Endometrial microvascular endothelial cells (primary cell): ENCODE measurements at regions not wholly inside any gene's neighbourhood (a gene's known extent, or its start where the extent isn't known, plus 50 kb on each side); places are given as distances from the start of the nearest gene placed in this dataset.

Experiments used
- in situ Hi-C: cut with HindIII; loops from 2 replicates; pipeline ENCODE4 v1.10.0; 2017; ENCODE audit warnings: low sequenced_read_pairs, low pct_unique_long_range_greater_than_20kb; ENCODE audit errors: inconsistent ontology term

DNA sequence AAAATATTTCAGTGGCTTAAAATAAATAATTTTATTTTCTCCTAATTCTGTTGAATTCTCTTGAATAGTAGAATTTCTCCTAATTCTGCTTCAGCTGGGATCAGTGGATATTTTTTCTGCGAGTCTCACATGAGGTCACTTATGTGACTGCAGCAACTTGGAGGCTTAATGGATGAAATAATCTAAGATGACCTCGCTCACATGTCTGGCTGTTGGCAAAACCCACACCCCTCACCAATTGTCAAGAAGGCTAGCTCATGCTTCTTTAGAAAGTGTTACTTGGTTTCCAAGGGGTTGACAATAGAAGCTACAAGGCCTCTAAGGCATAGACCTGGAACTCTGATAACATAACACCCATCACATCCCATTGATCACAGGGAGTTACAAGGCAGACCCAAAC is 156.9 kb upstream of the DPYD start:
- in situ Hi-C loops: no loop called here

DNA sequence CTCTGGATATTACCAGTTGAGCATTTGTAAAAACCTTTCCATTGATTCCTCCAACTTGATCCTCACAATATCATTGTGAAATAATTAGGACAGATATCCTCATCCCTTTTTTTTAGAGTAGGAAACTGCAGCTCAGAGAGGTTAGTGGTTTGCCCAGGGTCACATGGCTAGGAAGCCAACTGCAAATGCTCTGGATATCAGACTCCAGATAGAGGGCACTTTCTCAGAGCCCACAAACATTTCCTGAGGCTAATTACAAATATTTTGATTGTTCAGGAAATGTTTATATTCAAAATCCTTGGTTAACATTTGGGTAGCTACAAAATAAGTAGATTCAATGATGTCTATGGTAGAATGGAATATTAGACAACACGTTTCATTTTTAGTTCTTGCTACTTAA is 154.8 kb upstream of the DPYD start:
- in situ Hi-C loops: no loop called here

DNA sequence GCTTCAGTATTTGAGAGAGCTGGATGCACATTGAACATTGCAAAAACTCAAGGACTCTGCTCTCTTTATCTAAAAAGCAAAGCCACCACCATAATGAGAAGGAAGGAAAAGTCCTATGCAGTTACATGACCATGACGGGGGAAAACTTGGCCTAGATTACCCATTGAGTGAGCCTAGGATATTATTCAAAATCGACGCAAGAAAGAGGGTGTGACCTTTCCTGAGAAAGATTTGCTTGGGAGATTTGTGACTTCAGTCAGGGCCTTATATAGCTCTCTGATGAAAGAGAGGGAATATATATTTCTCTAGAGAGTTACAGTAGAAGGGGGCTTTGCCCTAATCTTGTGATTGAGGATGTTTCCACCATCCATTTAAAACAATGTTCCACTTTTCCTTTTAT is 153.0 kb upstream of the DPYD start:
- in situ Hi-C loops: no loop called here

DNA sequence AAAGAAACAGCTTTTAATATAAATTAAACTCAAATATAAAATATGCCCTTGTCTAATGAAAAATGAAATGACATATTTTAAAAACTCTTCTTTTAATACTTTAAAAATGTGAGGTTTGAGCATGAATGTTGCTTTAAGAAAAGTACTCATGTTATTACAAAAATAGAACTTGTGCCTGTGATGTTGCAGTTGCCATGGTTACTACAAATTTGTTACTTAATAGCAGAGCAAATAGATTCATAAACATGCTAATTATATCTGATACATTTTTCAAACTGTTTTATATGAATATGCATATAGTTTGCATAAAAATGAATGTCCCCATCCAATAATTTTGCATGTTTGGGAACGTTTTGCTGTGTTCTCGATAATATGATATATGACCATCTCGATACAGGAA is 152.3 kb upstream of the DPYD start:
- in situ Hi-C loops: no loop called here

DNA sequence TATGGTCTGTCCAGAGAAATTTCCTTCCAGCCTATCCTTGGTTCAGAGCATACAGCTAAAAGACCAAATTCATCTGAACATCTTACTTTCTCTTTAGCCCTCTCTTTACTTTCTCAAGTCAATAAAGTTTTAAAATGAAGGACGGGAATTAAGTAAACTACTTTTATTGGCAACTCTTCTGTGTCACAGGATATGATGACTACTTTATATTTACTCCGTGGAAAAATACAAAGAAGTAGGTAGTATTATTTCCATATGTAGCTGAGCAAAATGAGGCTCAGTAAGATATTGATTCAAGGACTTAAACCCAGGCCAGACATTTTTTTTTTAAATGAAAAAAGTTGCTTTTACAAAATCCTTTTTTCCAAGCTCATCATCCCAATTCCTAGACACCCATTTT is 151.2 kb upstream of the DPYD start:
- in situ Hi-C loops: no loop called here

DNA sequence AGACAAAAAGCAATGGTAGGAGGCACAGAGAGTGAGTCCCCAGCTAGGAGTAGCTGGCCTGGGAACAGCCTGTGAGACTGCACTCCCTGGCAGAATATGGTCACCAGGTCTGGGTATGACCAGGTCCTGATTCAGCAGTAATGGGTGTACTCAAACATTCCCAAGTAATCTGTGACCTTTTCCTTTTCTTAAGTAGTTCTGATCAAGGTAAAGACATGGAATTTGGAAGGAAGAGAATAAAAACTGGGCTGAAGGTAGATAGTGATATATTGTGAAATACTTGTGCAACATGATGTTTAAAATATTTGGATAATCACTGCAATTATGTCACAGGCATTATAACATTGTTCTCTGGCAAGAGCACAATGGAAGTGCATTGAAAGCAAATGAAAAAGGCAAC is 147.2 kb upstream of the DPYD start:
- in situ Hi-C loops: no loop called here

DNA sequence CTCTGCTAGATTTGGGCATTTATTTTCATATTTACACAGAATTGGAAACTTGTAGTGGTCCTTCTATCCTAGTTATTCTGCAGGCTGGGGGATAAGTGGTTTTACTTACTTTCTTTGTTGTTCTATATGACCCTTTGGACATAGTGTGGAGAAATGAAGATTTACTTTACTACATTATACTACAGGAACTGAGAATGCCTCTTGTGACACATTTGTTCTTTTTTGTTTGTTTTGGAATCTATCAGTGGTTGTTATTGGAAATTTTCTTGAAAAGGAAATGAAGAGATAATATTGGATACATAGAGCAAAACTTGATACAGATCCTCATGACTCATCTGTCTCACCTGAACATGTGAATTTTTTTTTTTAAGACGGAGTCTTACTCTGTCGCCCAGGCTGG is 146.1 kb upstream of the DPYD start:
- in situ Hi-C loops: no loop called here

DNA sequence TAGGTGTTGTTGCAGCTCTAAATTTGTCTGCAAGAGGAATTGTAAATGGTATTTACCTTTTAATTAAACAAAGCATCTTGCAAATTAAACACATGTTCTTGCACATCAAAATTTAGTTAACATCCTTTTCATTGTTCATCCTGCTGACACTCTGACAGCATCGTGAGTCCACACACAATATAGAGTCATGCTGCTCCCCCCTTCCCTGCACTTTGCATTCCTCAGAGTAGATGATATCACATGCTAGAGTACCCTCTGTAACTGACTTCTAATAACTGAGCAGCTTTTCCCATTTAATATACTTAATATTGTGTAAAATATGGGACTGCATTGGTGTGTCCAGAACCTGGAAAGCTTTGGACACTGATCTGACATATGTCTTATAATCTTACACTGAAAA is 138.8 kb upstream of the DPYD start:
- in situ Hi-C loops: loop anchor here (10.0 kb wide), 1 partner anchor 405 kb away; no protein-coding TSS in a partner anchor

DNA sequence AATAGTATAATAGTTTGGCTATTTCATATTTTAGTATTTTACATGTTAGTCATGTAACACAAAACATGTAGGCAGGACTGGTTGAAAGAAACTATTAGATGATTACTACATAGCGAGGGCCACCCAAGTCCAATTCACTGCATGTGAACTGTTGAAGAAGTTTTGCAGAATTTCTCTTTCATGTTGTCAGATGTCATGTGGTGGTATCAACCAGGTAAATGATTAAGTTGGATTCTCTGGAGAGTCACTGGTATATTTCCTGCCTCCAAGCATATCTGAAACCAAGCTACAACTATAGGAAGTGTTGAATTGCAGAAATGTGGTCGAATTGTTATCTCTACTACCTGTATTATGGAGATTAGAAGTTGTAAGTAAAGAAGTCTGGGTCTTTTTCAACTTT is 137.8 kb upstream of the DPYD start:
- in situ Hi-C loops: loop anchor here (10.0 kb wide), 1 partner anchor 406 kb away; no protein-coding TSS in a partner anchor

DNA sequence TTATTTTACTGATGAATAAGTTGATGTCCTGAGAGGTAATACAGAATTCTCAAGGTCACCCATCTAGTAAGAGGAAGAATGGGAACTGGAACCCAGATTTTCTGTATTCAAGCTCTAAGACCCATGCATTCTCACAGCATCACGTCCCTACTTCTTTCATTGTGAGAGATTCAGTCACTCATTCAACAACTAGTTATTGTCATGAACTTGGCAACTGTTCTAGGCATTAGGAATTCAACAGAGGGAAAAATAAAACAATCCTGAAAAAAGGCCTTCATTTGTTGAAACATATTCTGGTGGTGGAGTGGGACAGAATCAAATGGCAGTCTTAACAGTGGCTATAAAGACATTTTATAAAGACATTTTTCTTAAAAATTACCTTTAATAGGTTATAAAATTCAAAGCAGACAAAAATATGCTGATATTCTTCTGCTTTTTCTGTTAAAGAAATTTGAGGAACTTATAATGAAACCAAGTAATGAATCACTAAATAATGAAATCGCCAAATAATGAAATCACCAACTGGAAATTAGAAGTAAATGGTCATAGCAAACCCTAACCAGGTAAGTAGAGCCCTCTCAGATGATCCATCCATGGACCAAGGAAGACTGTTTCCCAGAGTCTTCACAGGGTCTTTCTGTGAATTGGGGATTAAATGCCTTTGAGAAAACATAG is 136.5 kb upstream of the DPYD start:
- in situ Hi-C loops: loop anchor here (10.0 kb wide), 1 partner anchor 407 kb away; no protein-coding TSS in a partner anchor

DNA sequence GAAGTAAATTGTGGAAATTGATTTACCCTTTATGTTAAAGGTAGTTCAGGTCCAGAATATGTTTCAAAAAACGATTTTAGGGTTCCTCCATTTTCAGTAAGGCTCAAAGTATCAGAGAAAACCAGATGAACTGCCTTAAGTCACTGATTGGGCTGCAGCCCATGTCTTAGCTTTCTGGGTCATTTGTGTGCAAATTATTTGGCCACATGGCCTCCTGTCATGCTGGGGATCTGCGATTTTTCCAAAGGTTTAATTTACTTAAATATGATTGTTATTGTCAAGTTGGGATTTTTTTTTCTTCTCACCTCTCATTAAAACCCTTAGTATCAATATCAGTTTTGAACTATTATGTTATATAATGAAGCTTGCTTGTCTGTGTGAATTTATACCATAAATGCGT is 135.9 kb upstream of the DPYD start:
- in situ Hi-C loops: loop anchor here (10.0 kb wide), 1 partner anchor 408 kb away; no protein-coding TSS in a partner anchor

DNA sequence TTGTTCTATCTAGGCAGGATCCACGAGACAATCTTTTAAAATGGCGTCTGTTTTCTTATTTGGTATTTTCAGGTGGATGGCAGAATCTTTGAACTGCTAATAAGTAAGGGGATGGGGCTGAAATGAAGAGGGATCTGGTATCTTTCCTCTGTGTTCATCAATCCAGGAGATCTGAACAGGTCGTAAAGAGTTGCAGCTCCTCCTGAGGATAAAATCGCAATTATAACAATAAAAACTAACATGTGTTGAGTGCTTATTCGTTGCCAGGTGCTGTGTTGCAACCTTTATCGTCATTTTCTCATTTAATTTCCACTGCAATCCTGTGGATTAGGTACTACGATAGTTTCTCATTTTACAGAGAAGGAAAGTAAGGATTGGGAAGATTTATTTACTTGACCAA is 134.6 kb upstream of the DPYD start:
- in situ Hi-C loops: loop anchor here (10.0 kb wide), 1 partner anchor 409 kb away; no protein-coding TSS in a partner anchor

DNA sequence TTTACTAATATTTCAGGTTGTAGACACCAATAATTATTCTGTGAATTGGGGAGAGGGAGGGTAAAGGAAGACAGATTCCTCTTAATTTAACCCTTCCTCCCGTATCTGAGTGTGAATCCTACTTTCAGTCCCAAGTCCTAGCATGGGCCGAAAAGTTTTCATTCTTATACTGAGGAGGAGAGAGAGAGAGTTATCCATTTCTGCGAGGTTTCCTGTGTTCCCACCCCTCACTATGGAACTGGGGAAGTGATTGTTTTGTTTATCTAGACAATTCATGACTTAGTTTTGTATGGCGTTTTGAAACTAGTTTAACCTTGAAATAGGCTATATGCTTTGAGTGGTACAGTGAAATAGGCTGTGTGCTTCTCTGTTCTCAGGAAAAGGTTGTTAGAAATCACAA is 134.0 kb upstream of the DPYD start:
- in situ Hi-C loops: loop anchor here (10.0 kb wide), 1 partner anchor 410 kb away; no protein-coding TSS in a partner anchor

DNA sequence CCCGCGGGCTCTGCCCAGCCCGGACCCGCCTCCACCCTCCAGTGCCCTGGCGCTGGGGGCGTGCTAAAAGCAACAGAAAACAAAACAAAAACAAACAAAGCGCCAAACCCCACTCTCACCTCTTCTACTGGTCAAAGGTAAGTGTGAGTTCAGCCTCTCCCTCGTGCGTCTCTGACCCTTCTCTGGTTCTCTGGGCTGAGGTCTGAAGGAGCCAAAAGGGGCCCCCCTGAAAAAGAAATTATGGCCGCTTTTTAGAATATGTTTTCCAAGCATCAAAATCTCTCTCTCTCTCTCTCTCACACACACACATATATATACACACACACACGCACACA is 133.5 kb upstream of the DPYD start:
- in situ Hi-C loops: loop anchor here (10.0 kb wide), 1 partner anchor 410 kb away; no protein-coding TSS in a partner anchor

DNA sequence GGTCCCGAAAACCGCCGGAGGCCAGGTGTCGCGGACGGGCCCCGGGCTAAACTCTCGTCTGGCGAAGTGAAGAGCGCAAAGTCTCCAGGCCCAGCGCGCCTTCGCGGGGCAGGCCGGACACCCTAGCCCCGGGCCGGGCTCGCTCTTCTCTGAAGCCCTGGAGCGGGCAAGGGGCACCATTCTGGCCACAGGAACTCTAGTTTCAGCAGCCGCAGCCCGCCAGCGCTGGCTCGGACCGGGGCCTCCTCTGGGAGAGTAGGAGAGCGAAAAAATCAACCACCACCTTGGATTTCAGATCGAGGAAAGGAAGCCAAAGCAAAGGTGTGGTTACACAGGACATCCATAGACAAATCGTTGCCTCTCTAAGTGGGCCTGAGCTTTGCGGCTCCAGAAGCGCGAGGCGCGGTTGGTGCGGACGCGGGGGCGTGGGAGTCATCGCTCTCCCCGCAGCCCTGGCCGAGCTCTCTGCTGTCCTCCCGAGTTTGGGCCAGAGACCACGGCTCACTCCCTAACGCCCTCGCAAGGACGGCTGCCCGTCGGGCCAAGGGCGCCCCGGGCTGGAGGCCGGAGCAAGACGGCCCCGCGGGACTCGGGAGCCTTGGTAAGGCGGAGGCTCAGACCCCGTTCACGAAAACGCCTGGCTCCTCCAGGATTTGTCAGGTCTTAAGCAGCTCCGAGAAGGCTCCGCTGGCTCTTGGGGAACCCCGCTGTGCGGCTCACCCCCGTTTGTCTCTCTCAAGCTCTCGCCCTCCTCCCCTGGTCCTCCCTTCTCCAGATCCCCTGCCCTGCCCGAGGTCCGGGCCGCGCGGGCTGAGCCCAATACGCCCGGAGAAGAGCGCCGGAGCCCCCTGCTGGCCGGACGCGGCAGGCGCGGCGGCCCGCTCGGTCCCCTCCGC is 132.9 kb upstream of the DPYD start:
- in situ Hi-C loops: loop anchor here (10.0 kb wide), 1 partner anchor 411 kb away; no protein-coding TSS in a partner anchor

DNA sequence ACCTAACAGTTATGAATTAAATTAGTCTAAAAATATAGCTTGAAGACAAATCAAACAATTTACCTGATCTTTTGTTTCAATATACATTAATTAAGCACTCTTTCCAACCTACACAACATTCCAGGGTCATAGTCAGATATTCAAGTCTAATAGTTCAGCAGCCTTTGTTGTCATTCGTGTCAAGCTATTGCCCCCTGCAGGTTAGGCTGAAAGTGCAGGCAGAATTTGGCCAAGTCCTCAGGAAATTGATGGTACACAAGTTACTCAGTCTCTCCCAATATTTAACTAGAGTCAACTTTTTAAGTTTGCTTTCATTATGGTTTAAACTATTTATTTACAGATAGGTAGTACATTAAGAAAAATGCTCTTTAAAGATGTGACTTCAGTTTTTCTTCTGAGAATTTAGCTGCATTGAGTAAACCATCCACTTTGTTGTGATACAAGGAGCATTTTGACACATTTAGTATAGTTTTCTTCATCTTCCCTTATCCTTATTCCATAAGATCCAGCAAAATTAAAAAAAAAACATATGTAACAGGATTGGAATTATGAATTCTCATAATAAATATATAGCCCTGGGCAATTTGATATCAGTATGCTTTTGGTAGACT is 130.3 kb upstream of the DPYD start:
- in situ Hi-C loops: loop anchor here (10.0 kb wide), 1 partner anchor 414 kb away; no protein-coding TSS in a partner anchor

DNA sequence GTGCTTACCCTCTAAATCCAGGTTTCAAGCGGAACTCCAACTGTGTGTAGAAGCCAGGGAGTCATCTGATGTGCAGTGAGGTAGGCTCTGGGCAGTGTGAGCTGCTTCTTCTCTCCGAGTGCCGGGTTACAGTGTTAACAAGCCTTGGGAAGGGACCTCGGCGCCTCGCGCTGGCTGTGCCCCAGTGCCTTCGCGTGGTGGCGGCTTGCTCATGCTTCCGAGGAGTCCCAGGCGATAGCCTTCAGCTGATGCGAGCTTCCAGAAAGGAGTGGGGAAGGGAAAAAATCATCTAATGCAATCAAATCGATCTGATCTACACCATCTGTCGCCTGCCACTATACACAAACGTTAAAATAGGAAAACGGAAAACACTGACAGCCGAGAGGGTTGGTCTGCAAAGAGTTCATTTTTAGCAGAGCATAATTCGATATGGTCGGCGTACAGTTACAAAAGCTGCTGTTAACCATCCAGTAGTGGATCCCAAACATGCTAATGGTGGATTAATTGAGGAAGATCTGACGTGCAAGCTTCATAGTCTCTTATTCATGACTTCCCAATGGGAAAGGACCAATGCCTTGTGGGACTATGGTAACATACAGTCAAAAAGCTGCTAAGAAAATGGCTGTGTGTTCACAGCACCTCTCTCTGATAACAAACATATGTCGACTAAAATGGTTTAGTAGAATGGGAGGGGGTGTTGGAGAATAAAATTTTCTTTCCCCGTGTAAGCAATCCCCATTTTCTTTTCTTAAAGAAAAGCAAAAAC is 128.7 kb upstream of the DPYD start:
- in situ Hi-C loops: loop anchor here (10.0 kb wide), 1 partner anchor 415 kb away; no protein-coding TSS in a partner anchor

DNA sequence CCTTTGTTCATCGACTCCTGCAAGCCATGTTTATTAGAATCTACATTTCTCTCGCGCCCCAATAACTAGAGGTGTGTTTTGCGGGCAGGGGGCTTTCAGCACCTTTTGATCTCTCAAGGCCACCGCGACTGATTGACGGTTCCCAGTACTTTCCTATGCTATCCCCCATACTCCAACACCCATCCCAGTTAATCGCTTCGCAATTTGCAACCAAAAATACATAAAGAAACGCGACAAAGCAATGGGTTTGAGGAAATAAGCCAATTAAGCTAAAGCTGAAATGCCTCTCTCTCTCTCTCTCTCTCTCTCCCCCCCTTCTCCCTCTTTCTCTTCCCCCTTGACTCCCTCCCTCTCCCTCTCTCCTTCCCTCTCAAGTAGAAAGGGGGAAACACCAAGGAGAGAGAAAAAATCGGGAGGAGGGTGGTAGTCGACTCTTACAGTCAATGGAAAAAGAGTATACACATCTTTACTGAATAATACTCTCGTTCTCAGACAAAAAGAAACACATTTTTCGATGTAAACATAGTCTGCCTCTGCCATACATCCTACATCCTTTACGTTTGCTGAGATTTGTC is 128.0 kb upstream of the DPYD start:
- in situ Hi-C loops: no loop called here
